ENCODE measurements at regions not wholly inside any gene's neighbourhood (a gene's known extent, or its start where the extent isn't known, plus 50 kb on each side); places are given as distances from the start of the nearest gene placed in this dataset.

DNA sequence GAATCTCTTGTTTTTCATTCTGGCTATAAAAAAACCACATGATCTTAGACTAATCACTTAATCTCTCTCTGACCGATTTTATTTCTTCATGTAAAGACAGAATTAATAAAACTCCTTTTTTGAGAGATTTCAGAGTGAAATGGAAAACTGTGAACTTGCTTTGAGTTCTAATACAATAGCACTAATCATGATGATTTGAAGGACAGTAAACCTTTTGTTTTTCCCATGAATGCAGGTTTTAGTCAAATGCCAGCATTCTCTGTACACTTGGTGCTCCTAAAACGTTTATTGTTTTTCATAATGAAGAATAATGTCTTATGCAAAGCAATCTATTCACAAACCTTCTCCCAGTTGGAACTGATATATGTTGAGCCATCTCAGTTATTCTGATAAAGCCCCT lies 86.8 kb downstream of the SLC24A2 start:
- Mint-ChIP-seq H3K27me3 (no peaks in the 10 kb centered on the region), H3K4me3 (no peak overlapping the region), H3K36me3 (ENCODE audit: low read depth) (no peaks in the 10 kb centered on the region), H3K27ac (no peak overlapping the region), H3K9me3 (no peaks in the 10 kb centered on the region), H3K4me1 (ENCODE audit: low read depth) (no peaks in the 10 kb centered on the region)
- intact Hi-C loops (cut with micrococcal nuclease), result no loop called here
- CTCF ChIA-PET, result no interaction called here
- DNase-seq (no peak), ATAC-seq (no peak)
- POLR2A ChIA-PET, result no interaction called here
- TF ChIP-seq, protein P1, sequence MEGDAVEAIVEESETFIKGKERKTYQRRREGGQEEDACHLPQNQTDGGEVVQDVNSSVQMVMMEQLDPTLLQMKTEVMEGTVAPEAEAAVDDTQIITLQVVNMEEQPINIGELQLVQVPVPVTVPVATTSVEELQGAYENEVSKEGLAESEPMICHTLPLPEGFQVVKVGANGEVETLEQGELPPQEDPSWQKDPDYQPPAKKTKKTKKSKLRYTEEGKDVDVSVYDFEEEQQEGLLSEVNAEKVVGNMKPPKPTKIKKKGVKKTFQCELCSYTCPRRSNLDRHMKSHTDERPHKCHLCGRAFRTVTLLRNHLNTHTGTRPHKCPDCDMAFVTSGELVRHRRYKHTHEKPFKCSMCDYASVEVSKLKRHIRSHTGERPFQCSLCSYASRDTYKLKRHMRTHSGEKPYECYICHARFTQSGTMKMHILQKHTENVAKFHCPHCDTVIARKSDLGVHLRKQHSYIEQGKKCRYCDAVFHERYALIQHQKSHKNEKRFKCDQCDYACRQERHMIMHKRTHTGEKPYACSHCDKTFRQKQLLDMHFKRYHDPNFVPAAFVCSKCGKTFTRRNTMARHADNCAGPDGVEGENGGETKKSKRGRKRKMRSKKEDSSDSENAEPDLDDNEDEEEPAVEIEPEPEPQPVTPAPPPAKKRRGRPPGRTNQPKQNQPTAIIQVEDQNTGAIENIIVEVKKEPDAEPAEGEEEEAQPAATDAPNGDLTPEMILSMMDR (IDR thresholded peaks at IDR 0.05), result no peak

DNA sequence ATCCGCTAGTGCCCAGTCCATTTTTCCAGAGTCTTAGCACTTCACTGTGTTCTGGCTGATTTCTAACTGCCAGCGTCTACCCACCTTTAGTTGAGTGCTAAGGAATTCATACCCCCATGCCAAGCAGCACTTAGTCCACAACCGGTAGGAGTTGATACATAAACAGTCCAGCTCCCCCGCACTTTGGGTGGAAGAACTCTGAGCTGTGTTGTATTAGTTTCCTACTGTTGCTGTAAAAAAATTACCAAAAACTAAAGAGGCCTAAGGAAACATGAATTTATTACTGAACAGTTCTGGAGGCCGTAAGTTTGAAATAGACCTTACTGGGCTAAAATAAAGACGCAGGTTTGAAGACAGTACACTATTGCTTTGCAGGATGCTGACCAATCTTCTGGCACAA lies 87.6 kb downstream of the SLC24A2 start:
- intact Hi-C loops (cut with micrococcal nuclease), result no loop called here
- Mint-ChIP-seq H3K4me3 (no peak overlapping the region), H3K4me1 (ENCODE audit: low read depth) (no peaks in the 10 kb centered on the region), H3K36me3 (ENCODE audit: low read depth) (no peaks in the 10 kb centered on the region), H3K27ac (no peak overlapping the region), H3K9me3 (no peaks in the 10 kb centered on the region), H3K27me3 (peaks cover under 1% of the 10 kb centered on the region)
- POLR2A ChIA-PET, result no interaction called here
- TF ChIP-seq, protein P1 (IDR thresholded peaks at IDR 0.05), result no peak
- no peak for ATAC-seq
- CTCF ChIA-PET, result no interaction called here
- DNase-seq, result no peak

DNA sequence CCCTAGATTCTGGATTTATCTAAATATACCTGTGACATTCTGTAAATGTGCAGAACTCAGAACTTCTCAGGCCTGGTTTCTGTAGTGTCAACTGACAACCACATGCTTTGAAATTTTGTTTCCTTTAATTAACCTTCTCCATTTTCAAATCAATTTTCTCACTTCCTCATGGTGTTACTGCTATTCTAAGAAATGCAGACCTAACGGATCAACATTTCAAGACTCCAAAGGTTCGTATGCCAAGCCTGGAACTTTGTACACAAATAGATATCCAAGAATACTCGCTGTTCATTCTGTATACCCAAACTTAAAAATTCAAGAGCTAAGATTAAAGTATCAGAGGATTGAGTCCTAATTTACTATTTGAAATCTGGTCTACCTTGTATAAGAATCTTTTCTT lies 88.1 kb downstream of the SLC24A2 start:
- TF ChIP-seq, protein P1 (IDR thresholded peaks at IDR 0.05), result no peak
- intact Hi-C loops (cut with micrococcal nuclease), result no loop called here
- H3K27me3 Mint-ChIP-seq, result peaks cover 2% of the 10 kb centered on the region
- H3K27ac Mint-ChIP-seq, result no peak overlapping the region
- no peaks in the 10 kb centered on the region for H3K36me3 Mint-ChIP-seq (ENCODE audit: low read depth)
- ATAC-seq (no peak), DNase-seq (no peak)
- H3K9me3 Mint-ChIP-seq, result no peaks in the 10 kb centered on the region
- H3K4me1 Mint-ChIP-seq (ENCODE audit: low read depth), result no peaks in the 10 kb centered on the region
- CTCF ChIA-PET, result no interaction called here
- H3K4me3 Mint-ChIP-seq, result no peak overlapping the region
- POLR2A ChIA-PET, result no interaction called here

DNA sequence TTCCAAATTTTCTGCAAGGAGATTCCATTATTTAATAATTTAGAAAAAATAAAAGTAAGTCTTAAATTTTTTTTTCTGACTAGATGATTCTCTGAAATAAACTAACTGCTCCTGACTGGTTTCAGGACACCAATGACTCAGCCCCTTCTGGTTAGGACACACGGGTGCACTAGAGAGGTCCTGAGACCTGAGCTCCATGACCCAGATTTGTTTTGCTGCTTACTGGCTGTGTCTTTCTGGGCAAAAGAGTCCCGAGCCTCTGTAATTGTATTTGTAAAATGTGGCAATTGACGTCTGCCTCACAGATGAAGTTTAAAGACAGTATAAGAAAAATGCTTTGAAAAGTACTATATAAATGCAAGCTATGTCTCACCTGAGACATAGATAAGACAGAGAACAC lies 89.1 kb downstream of the SLC24A2 start:
- peaks cover 2% of the 10 kb centered on the region for H3K27me3 Mint-ChIP-seq
- intact Hi-C loops (cut with micrococcal nuclease), result no loop called here
- POLR2A ChIA-PET, result no interaction called here
- H3K9me3 Mint-ChIP-seq, result no peaks in the 10 kb centered on the region
- H3K4me3 Mint-ChIP-seq, result no peak overlapping the region
- ATAC-seq (no peak), DNase-seq (no peak)
- H3K4me1 Mint-ChIP-seq (ENCODE audit: low read depth), result no peaks in the 10 kb centered on the region
- H3K36me3 Mint-ChIP-seq (ENCODE audit: low read depth), result no peaks in the 10 kb centered on the region
- H3K27ac Mint-ChIP-seq, result no peak overlapping the region
- CTCF ChIA-PET, result no interaction called here
- TF ChIP-seq, protein P1 (IDR thresholded peaks at IDR 0.05), result no peak

DNA sequence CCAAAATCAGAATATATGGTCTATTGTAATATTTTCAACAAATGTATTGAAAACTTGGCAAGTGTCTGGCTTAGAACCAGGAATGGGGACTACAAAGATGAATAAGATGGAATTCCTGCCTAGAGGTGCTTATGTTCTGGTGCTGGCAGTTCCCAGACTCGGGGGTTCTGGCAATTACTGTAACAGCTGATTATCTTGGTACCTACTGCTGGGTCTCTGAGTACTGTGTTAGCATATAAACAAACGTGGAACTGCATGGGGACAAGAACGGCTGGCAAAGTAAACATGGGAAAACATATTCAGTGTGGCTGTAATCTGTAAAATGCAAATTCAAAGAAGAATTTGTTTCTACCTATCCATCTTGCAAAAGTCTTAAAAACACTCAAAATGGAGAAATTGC lies 89.9 kb downstream of the SLC24A2 start:
- intact Hi-C loops (cut with micrococcal nuclease), result no loop called here
- H3K9me3 Mint-ChIP-seq, result no peaks in the 10 kb centered on the region
- peaks cover 2% of the 10 kb centered on the region for H3K27me3 Mint-ChIP-seq

More for the DNA sequence above, 89.9 kb downstream of the SLC24A2 start:
- TF ChIP-seq, protein P1 (IDR thresholded peaks at IDR 0.05), result no peak
- Mint-ChIP-seq H3K4me3 (no peak overlapping the region), H3K36me3 (ENCODE audit: low read depth) (no peaks in the 10 kb centered on the region), H3K27ac (no peak overlapping the region), H3K4me1 (ENCODE audit: low read depth) (no peaks in the 10 kb centered on the region)
- CTCF ChIA-PET, result no interaction called here
- ATAC-seq, result no peak
- POLR2A ChIA-PET, result no interaction called here
- no peak for DNase-seq
